ENCODE measurements at regions not wholly inside any gene's neighbourhood (a gene's known extent, or its start where the extent isn't known, plus 50 kb on each side); places are given as distances from the start of the nearest gene placed in this dataset.

DNA sequence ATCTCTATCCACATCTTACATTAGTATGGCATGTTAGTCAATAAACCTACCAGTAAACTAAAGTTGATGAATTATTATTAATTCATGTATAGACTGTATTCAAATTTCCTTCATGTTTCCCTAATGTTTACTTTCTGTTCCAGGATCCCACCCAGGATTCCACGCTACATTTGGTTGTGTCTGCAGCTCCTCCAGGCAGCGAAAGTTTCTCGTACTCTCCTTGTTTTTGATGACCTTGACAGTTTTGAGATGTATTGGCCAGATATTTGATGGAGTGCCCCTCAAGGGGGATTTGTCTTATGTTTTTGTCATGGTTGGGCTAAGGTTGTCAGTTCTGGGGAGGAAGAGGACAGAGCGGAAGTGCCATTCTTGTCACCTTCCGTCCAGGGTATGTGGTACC, 445.2 kb upstream of the CDH4 start:
- no peak overlapping the region for H3K4me2 ChIP-seq (ENCODE audit: low read depth, low read length)
- no peaks in the 10 kb centered on the region for H3K27me3 ChIP-seq (replicated peaks; ENCODE audit: insufficient read depth, low read length)
- no peaks in the 10 kb centered on the region for H3K36me3 ChIP-seq (replicated peaks; ENCODE audit: insufficient read depth, low read length)
- no peak overlapping the region for H2AFZ ChIP-seq (ENCODE audit: low read length)
- no peak overlapping the region for H3K4me3 ChIP-seq (ENCODE audit: low read length)
- TF ChIP-seq EZH2 (optimal IDR thresholded peaks at IDR 0.05; ENCODE audit: low read depth, low read length) (no peak), EZH2phosphoT487 (IDR thresholded peaks at IDR 0.05; ENCODE audit: low read length) (no peak)
- TF ChIP-seq, protein P1, sequence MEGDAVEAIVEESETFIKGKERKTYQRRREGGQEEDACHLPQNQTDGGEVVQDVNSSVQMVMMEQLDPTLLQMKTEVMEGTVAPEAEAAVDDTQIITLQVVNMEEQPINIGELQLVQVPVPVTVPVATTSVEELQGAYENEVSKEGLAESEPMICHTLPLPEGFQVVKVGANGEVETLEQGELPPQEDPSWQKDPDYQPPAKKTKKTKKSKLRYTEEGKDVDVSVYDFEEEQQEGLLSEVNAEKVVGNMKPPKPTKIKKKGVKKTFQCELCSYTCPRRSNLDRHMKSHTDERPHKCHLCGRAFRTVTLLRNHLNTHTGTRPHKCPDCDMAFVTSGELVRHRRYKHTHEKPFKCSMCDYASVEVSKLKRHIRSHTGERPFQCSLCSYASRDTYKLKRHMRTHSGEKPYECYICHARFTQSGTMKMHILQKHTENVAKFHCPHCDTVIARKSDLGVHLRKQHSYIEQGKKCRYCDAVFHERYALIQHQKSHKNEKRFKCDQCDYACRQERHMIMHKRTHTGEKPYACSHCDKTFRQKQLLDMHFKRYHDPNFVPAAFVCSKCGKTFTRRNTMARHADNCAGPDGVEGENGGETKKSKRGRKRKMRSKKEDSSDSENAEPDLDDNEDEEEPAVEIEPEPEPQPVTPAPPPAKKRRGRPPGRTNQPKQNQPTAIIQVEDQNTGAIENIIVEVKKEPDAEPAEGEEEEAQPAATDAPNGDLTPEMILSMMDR (IDR thresholded peaks at IDR 0.05; ENCODE audit: low read length): no peak
- no peaks in the 10 kb centered on the region for H3F3A ChIP-seq (ENCODE audit: insufficient read depth, low read length)
- no peak overlapping the region for H3K9ac ChIP-seq (ENCODE audit: low read length)
- H3K9me2 ChIP-seq (replicated peaks; ENCODE audit: insufficient read depth, low read length): no peaks in the 10 kb centered on the region
- no peaks in the 10 kb centered on the region for H3K9me3 ChIP-seq (replicated peaks; ENCODE audit: insufficient read depth, low read length)
- DNase-seq: no peak
- no peak overlapping the region for H3K27ac ChIP-seq (ENCODE audit: low read length)
- no peaks in the 10 kb centered on the region for H3K4me1 ChIP-seq (ENCODE audit: low read length)
- no peaks in the 10 kb centered on the region for H3K79me2 ChIP-seq (ENCODE audit: low read length)
- no peaks in the 10 kb centered on the region for H4K20me1 ChIP-seq (ENCODE audit: insufficient read depth, low read length)

DNA sequence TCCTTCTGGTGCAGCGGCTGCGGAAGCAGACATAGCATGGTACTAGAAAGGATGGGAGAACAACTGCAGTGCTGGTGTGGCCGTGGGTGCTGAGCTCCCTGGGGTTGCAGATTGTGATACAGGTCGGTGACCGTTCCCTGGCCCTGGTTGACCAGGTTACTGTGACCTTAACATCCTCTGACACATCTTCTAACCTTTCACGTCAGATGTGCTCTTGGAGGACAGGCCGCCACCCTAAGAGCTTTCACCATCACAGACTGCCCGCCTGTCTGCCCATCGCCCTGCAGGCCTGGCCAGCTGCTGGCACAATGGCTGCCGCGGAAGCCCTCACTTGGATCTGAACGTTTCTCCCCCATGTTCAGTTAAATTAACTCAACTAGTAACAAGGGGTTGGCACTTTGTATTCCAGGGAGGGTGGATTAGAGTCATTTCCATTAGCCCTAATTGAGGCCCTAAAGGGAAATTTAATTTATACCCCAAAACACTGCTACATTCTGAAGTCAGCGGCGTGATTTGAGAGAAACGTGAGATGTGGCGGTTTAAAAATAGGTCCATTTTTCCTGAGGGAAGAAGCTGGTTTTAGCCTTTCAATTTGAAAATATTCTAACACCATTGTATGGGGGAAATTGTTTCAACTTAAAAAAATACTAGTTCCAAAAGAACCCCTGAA, 443.9 kb upstream of the CDH4 start:
- no peaks in the 10 kb centered on the region for H3F3A ChIP-seq (ENCODE audit: insufficient read depth, low read length)
- TF ChIP-seq, protein P1 (IDR thresholded peaks at IDR 0.05; ENCODE audit: low read length): no peak
- TF ChIP-seq EZH2phosphoT487 (IDR thresholded peaks at IDR 0.05; ENCODE audit: low read length): no peak
- no peak for TF ChIP-seq EZH2 (optimal IDR thresholded peaks at IDR 0.05; ENCODE audit: low read depth, low read length)
- H3K9me3 ChIP-seq (replicated peaks; ENCODE audit: insufficient read depth, low read length): no peaks in the 10 kb centered on the region
- no peak overlapping the region for H2AFZ ChIP-seq (ENCODE audit: low read length)
- no peak for DNase-seq
- H3K9ac ChIP-seq (ENCODE audit: low read length): no peak overlapping the region
- H3K27ac ChIP-seq (ENCODE audit: low read length): no peak overlapping the region
- no peaks in the 10 kb centered on the region for H3K79me2 ChIP-seq (ENCODE audit: low read length)
- H3K27me3 ChIP-seq (replicated peaks; ENCODE audit: insufficient read depth, low read length): no peaks in the 10 kb centered on the region
- H3K4me2 ChIP-seq (ENCODE audit: low read depth, low read length): no peak overlapping the region
- no peaks in the 10 kb centered on the region for H3K4me1 ChIP-seq (ENCODE audit: low read length)
- no peaks in the 10 kb centered on the region for H3K9me2 ChIP-seq (replicated peaks; ENCODE audit: insufficient read depth, low read length)
- no peaks in the 10 kb centered on the region for H4K20me1 ChIP-seq (ENCODE audit: insufficient read depth, low read length)
- no peak overlapping the region for H3K4me3 ChIP-seq (ENCODE audit: low read length)
- H3K36me3 ChIP-seq (replicated peaks; ENCODE audit: insufficient read depth, low read length): no peaks in the 10 kb centered on the region

DNA sequence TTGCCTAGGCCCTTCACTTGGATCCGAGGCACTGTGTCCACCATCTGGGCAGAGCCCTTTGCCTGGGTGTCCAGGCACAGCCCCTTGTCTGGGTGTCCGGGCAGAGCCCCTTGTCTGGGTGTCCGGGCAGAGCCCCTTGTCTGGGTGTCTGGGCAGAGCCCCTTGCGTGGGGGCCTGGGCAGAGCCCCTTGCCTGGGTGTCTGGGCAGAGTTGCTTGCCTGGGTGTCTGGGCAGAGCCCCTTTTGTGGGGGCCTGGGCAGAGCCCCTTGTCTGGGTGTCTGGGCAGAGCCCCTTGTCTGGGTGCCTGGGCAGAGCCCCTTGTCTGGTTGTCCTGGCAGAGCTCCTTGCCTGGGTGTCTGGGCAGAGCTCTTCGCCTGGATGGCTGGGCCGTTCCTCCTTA, 443.4 kb upstream of the CDH4 start:
- no peaks in the 10 kb centered on the region for H3K27me3 ChIP-seq (replicated peaks; ENCODE audit: insufficient read depth, low read length)
- no peaks in the 10 kb centered on the region for H3K9me2 ChIP-seq (replicated peaks; ENCODE audit: insufficient read depth, low read length)
- no peak overlapping the region for H3K4me2 ChIP-seq (ENCODE audit: low read depth, low read length)
- no peaks in the 10 kb centered on the region for H3K9me3 ChIP-seq (replicated peaks; ENCODE audit: insufficient read depth, low read length)
- H3F3A ChIP-seq (ENCODE audit: insufficient read depth, low read length): no peaks in the 10 kb centered on the region
- no peaks in the 10 kb centered on the region for H4K20me1 ChIP-seq (ENCODE audit: insufficient read depth, low read length)
- no peaks in the 10 kb centered on the region for H3K4me1 ChIP-seq (ENCODE audit: low read length)
- H3K36me3 ChIP-seq (replicated peaks; ENCODE audit: insufficient read depth, low read length): no peaks in the 10 kb centered on the region
- no peak overlapping the region for H3K27ac ChIP-seq (ENCODE audit: low read length)
- TF ChIP-seq, protein P1 (IDR thresholded peaks at IDR 0.05; ENCODE audit: low read length): no peak
- TF ChIP-seq EZH2phosphoT487 (IDR thresholded peaks at IDR 0.05; ENCODE audit: low read length): no peak
- no peak for TF ChIP-seq EZH2 (optimal IDR thresholded peaks at IDR 0.05; ENCODE audit: low read depth, low read length)
- H3K9ac ChIP-seq (ENCODE audit: low read length): no peak overlapping the region
- DNase-seq: no peak
- H3K79me2 ChIP-seq (ENCODE audit: low read length): no peaks in the 10 kb centered on the region
- no peak overlapping the region for H2AFZ ChIP-seq (ENCODE audit: low read length)
- H3K4me3 ChIP-seq (ENCODE audit: low read length): no peak overlapping the region
